A549 (cell line): ENCODE measurements at regions not wholly inside any gene's neighbourhood (a gene's known extent, or its start where the extent isn't known, plus 50 kb on each side); places are given as distances from the start of the nearest gene placed in this dataset.

Source experiments
- ATAC-seq, 2 experiments: fragments of 200-7000 bp in 1 of 2; fragments of >200 bp in 1 of 2; cut with Nextera tagmentation in 1 of 2; cut with Tn5 transposase in 1 of 2; 3 replicates each; pipeline versions ENCODE4 v1.8.0 to v1.9.1; 2018 to 2020; ENCODE audit warnings: mild to moderate bottlenecking in 1 of 2, moderate library complexity in 1 of 2
- CTCF ChIA-PET: fragments of 300-600 bp; sonication (Branson Sonifier 250); formaldehyde crosslinking; extraction: SDS; loops from one replicate; lab custom pipeline; 2021; ENCODE audit warnings: antibody characterized with exemption, inconsistent platforms; lab: Yijun Ruan, JAX
- POLR2A ChIA-PET: fragments of 350-600 bp; formaldehyde crosslinking; extraction: SDS; loops from one replicate; lab custom pipeline; 2021; ENCODE audit warnings: antibody characterized with exemption, inconsistent platforms; lab: Yijun Ruan, JAX
- DNase-seq, 2 experiments: peaks; one replicate each; pipeline versions ENCODE4 v3.0.0 to v3.0.0-alpha.2; 2011 to 2016; ENCODE audit warnings: low read depth in 1 of 2, low spot score in 1 of 2
- FAIRE-seq: peaks from 2 replicates; lab custom pipeline; 2011; peaks lifted over from hg19 to GRCh38; lab: Jason Lieb, UNC
- H3K27ac ChIP-seq, 2 experiments: fragments of >200 bp; sonication (Bioruptor Twin); formaldehyde crosslinking; 3 replicates each; pipeline ENCODE4 v1.5.1; 2016 to 2017
- H3K4me1 ChIP-seq: fragments of >200 bp; sonication (Bioruptor Twin); formaldehyde crosslinking; 3 replicates; pipeline ENCODE4 v1.6.1; 2016
- H3K4me2 ChIP-seq: fragments of >200 bp; sonication (Bioruptor Twin); formaldehyde crosslinking; 3 replicates; pipeline ENCODE4 v1.6.1; 2016
- H3K4me3 ChIP-seq: fragments of >200 bp; sonication (Bioruptor Twin); formaldehyde crosslinking; 3 replicates; pipeline ENCODE4 v1.5.1; 2016
- H3K9me3 ChIP-seq: fragments of >200 bp; sonication (Bioruptor Twin); formaldehyde crosslinking; 3 replicates; pipeline ENCODE4 v1.6.1; 2016
- ATOH8 ChIP-seq: fragments of 250-450 bp; sonication (Bioruptor Pico); IDR thresholded peaks from 2 replicates; pipeline ENCODE4 v1.5.0; 2020; ENCODE audit warnings: low read depth, mild to moderate bottlenecking, moderate library complexity
- CHD4 ChIP-seq: fragments of 200-600 bp; sonication (generic); IDR thresholded peaks from 2 replicates; pipeline ENCODE4 v1.6.1; 2016; ENCODE audit warnings: antibody characterized with exemption, mild to moderate bottlenecking, borderline replicate concordance
- CTCF ChIP-seq: fragments of >200 bp; sonication (Bioruptor Twin); formaldehyde crosslinking; IDR thresholded peaks from 3 replicates; pipeline ENCODE4 v1.5.1; 2016
- ESRRA ChIP-seq: fragments of 150-350 bp; IDR thresholded peaks from 2 replicates; pipeline ENCODE4 v1.6.1; 2014; ENCODE audit warnings: mild to moderate bottlenecking, low read length, borderline replicate concordance
- HES2 ChIP-seq: fragments of >200 bp; sonication (Bioruptor Twin); formaldehyde crosslinking; IDR thresholded peaks from 2 replicates; pipeline ENCODE4 v1.6.1; 2016
- HEYL ChIP-seq: fragments of 250-450 bp; sonication (Bioruptor Pico); IDR thresholded peaks from 2 replicates; pipeline ENCODE4 v1.8.0; 2021; ENCODE audit warnings: mild to moderate bottlenecking, moderate library complexity
- HOXA7 ChIP-seq: fragments of 250-450 bp; sonication (Bioruptor Pico); IDR thresholded peaks from 2 replicates; pipeline ENCODE4 v1.5.0; 2020; ENCODE audit warnings: mild to moderate bottlenecking, moderate library complexity
- HOXB13 ChIP-seq: fragments of 250-450 bp; sonication (Bioruptor Pico); IDR thresholded peaks from 2 replicates; pipeline ENCODE4 v1.5.0; 2020; ENCODE audit warnings: low read depth, mild to moderate bottlenecking, moderate library complexity
- HOXB5 ChIP-seq: fragments of 250-450 bp; sonication (Bioruptor Pico); IDR thresholded peaks from 2 replicates; pipeline ENCODE4 v1.5.0; 2020; ENCODE audit warnings: mild to moderate bottlenecking, moderate library complexity
- JUNB ChIP-seq: fragments of >200 bp; sonication (Bioruptor Twin); formaldehyde crosslinking; IDR thresholded peaks from 2 replicates; pipeline ENCODE4 v1.6.1; 2016
- KDM5A ChIP-seq: fragments of 200-600 bp; sonication (generic); IDR thresholded peaks from 2 replicates; pipeline ENCODE4 v1.6.1; 2016; ENCODE audit warnings: antibody characterized with exemption, mild to moderate bottlenecking
- MAFK ChIP-seq: fragments of 450-650 bp; IDR thresholded peaks from 2 replicates; pipeline ENCODE4 v1.6.1; 2014; ENCODE audit not compliant: partially characterized antibody
- MYC ChIP-seq: IDR thresholded peaks from 2 replicates; pipeline ENCODE4 v1.6.1; 2012; ENCODE audit warnings: mild to moderate bottlenecking, inconsistent platforms, low read length, improper control_type of control experiment, borderline replicate concordance
- NPAS2 ChIP-seq: fragments of 250-450 bp; sonication (Bioruptor Pico); IDR thresholded peaks from 2 replicates; pipeline ENCODE4 v1.8.0; 2022; ENCODE audit warnings: mild to moderate bottlenecking, moderate library complexity, borderline replicate concordance
- SREBF2 ChIP-seq: fragments of 450-650 bp; IDR thresholded peaks from 2 replicates; pipeline ENCODE4 v1.6.1; 2014; ENCODE audit warnings: mild to moderate bottlenecking, moderate library complexity
- TFCP2L1 ChIP-seq: fragments of 250-450 bp; sonication (Bioruptor Pico); IDR thresholded peaks from 2 replicates; pipeline ENCODE4 v1.5.0; 2021; ENCODE audit warnings: mild to moderate bottlenecking
- WGBS: methylation state at CpG from one replicate; pipeline ENCODE4 v1.1.6; 2017; ENCODE audit errors: missing lambda C conversion rate; 5-methylcytosine and 5-hydroxymethylcytosine counted together

- TF ChIP-seq HES2 = no peak
- TF ChIP-seq HOXB5 (CRISPR knock-in tag) = no peak
Observed at GRCh38 chr7:68246189-68246633, 1249.6 kb downstream of the TYW1 start (continued).

- Histone ChIP-seq H3K4me1 (no peaks in the 10 kb centered on the region), H3K4me3 (no peak overlapping the region), H3K9me3 (no peaks in the 10 kb centered on the region), H3K27ac (no peak overlapping the region), H3K4me2 (no peak overlapping the region)
- POLR2A ChIA-PET = no interaction called here
- FAIRE-seq (no peak), ATAC-seq (no peak), DNase-seq (no peak)
- CTCF ChIA-PET = interaction anchor here (1.0 kb wide), 1 partner anchor 18 kb away, joined by 4 read pairs; no protein-coding TSS in a partner anchor
- WGBS = 59% methylated on average over 7 of the region's 7 CpGs
- TF ChIP-seq KDM5A = no peak
- no peak for TF ChIP-seq CTCF
Observed at GRCh38 chr7:68247126-68247525, 1250.5 kb downstream of the TYW1 start.

GRCh38 chr7:68247571-68247970, 1250.9 kb downstream of the TYW1 start:
- Histone ChIP-seq H3K4me3 (no peak overlapping the region), H3K27ac (no peak overlapping the region), H3K9me3 (no peaks in the 10 kb centered on the region), H3K4me1 (no peaks in the 10 kb centered on the region), H3K4me2 (no peak overlapping the region)
- ChIA-PET POLR2A (no interaction called here), CTCF (interaction anchor here (1.0 kb wide), 1 partner anchor 17 kb away, joined by 4 read pairs; no protein-coding TSS in a partner anchor)
- 8% methylated on average over 2 of the region's 2 CpGs for WGBS
- TF ChIP-seq NPAS2 = no peak
- no peak for DNase-seq
- no peak for ATAC-seq
- no peak for FAIRE-seq

- no peak for FAIRE-seq
Observed at GRCh38 chr7:68248973-68249372, 1252.3 kb downstream of the TYW1 start.

GRCh38 chr7:68249611-68250010, 1253.0 kb downstream of the TYW1 start:
- 17% methylated on average over 1 of the region's 1 CpG for WGBS
- Histone ChIP-seq H3K4me1 (no peaks in the 10 kb centered on the region), H3K4me2 (no peak overlapping the region), H3K4me3 (no peak overlapping the region), H3K9me3 (no peaks in the 10 kb centered on the region), H3K27ac (no peak overlapping the region)
- DNase-seq (no peak), FAIRE-seq (no peak), ATAC-seq (no peak)
- CTCF ChIA-PET = no interaction called here
- TF ChIP-seq CTCF = no peak
- no peak for TF ChIP-seq TFCP2L1 (CRISPR knock-in tag)
- TF ChIP-seq ATOH8 = no peak
- no peak for TF ChIP-seq CHD4
- no peak for TF ChIP-seq HOXB13 (CRISPR knock-in tag)
- no peak for TF ChIP-seq MYC
- no peak for TF ChIP-seq MAFK
- no peak for TF ChIP-seq HEYL (CRISPR knock-in tag)
- POLR2A ChIA-PET = no interaction called here

More at GRCh38 chr7:68248973-68249372, 1252.3 kb downstream of the TYW1 start:
- Histone ChIP-seq H3K4me2 (no peak overlapping the region), H3K9me3 (no peaks in the 10 kb centered on the region), H3K4me3 (no peak overlapping the region), H3K4me1 (no peaks in the 10 kb centered on the region), H3K27ac (no peak overlapping the region)
- no peak for DNase-seq
- no peak for ATAC-seq
- POLR2A ChIA-PET = no interaction called here
- CTCF ChIA-PET = no interaction called here
- TF ChIP-seq HOXA7 (CRISPR knock-in tag) = no peak
- TF ChIP-seq ESRRA = no peak
- TF ChIP-seq NPAS2 = no peak
- TF ChIP-seq SREBF2 = no peak
- no peak for TF ChIP-seq TFCP2L1 (CRISPR knock-in tag)
- TF ChIP-seq HES2 = no peak
- no peak for TF ChIP-seq JUNB
